ENCODE measurements at regions not wholly inside any gene's neighbourhood (a gene's known extent, or its start where the extent isn't known, plus 50 kb on each side); places are given as distances from the start of the nearest gene placed in this dataset.
"Not testable (repeated sequence)": the region's sequence is repeated elsewhere in the genome, so short reads cannot be mapped to it uniquely, and the experiment has no call there.

DNA sequence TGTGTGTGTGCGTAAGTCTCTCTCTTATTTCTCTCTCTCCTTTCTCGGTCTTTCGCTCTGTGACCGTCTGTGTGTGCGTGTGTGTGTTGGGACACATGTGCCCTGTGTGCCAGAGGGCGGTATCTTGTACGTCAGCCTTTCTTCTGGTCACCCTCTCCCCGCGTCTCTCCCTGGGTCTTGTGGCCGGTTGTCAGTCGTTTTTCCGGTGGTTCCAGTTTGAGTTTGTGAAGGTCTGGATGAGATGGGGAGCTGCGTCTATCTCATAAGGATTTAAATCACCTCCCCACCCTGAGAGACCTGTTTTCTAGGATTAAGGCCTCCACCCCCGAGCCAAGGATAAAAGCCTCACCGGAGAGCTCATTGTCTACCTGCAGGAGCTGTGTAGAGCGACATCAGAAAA, 295.5 kb upstream of the ZNF337 start:
- H3K4me1 Mint-ChIP-seq (ENCODE audit: low read depth): no peaks in the 10 kb centered on the region
- H3K27ac Mint-ChIP-seq: no peak overlapping the region
- H3K27me3 Mint-ChIP-seq: no peaks in the 10 kb centered on the region
- no peak overlapping the region for H3K4me3 Mint-ChIP-seq
- H3K36me3 Mint-ChIP-seq: peaks cover 2% of the 10 kb centered on the region
- no peaks in the 10 kb centered on the region for H3K9me3 Mint-ChIP-seq (ENCODE audit: low read depth)

DNA sequence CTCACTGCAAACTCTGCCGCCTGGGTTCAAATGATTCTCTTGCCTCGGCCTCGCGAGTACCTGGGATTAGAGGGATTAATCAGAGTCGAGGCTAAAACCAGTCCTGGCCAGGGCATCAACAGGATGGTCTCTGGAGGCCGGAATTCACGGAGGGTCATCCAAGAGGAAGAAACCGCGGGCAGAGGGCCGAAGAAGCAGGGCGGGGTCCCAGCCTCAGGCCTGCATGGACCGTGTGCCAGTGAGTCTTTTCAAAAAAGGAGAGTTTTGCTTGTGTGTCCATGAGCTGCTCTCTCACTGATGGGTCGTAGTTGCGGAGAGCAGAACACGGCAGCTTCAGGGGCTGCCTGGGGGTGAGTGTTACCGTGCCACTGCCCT, 295.1 kb upstream of the ZNF337 start:
- no peak overlapping the region for H3K4me3 Mint-ChIP-seq
- H3K27ac Mint-ChIP-seq: no peak overlapping the region
- H3K36me3 Mint-ChIP-seq: peaks cover 2% of the 10 kb centered on the region
- H3K4me1 Mint-ChIP-seq (ENCODE audit: low read depth): peaks cover 2% of the 10 kb centered on the region
- no peaks in the 10 kb centered on the region for H3K27me3 Mint-ChIP-seq
- no peaks in the 10 kb centered on the region for H3K9me3 Mint-ChIP-seq (ENCODE audit: low read depth)

DNA sequence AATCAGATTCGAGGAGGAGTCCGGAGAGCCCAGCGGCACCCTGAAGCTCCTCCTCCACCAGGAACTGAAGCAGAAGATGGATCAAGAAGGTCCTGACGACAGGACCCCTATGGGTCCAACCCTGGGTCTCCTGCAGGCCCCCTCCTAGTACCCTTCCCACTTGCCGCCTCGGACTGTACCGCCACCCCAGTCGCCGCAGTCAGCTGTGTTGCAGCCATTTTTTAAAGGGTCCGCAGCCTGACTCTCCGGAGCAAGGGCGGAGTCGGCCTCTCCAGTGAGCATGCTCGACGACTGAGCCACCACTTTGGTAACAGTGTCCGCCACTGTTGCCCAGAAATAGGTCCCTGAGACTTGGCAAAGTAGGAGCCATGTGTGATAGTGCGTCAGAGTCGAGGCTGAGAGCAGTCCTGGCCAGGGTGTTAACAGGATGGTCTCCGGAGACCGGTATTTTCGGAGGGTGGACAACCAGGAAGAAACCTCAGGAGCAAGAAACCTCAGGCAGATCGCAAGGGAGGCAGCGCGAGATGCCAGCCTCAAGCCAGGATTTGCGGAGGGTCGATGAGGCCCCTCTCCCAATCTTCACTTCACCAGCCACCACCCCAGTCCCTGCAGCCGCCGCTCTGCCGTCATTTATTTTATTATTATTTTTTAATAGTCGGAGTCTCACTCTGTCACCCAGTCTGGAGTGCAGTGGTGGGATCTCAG, 294.6 kb upstream of the ZNF337 start:
- H3K27me3 Mint-ChIP-seq: no peaks in the 10 kb centered on the region
- H3K4me1 Mint-ChIP-seq (ENCODE audit: low read depth): peaks cover 4% of the 10 kb centered on the region
- H3K4me3 Mint-ChIP-seq: no peak overlapping the region
- no peaks in the 10 kb centered on the region for H3K9me3 Mint-ChIP-seq (ENCODE audit: low read depth)
- no peak overlapping the region for H3K27ac Mint-ChIP-seq
- peaks cover 2% of the 10 kb centered on the region for H3K36me3 Mint-ChIP-seq

DNA sequence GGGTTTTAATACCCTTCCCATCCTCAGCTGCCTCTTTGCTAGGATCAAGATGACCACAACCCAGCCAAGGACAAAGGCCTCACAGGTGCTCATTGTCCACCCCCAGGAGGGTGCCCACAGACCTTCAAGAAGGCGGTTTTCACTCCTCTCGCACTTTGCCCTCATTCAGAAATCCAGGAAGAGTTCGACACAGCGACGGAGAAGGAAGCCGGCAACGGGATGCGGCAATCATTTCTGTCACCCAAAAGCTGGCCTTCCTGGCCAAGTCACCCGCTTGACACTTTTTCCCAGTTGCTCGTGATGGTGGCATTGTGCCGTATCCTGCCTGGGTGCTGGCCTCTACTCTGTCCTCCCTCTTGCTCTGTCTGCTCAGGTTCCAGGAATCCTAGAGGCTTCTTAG, 293.0 kb upstream of the ZNF337 start:
- not testable (repeated sequence) for H3K36me3 Mint-ChIP-seq; H3K9me3 Mint-ChIP-seq (ENCODE audit: low read depth); H3K4me3 Mint-ChIP-seq; H3K27ac Mint-ChIP-seq; H3K4me1 Mint-ChIP-seq (ENCODE audit: low read depth); H3K27me3 Mint-ChIP-seq

DNA sequence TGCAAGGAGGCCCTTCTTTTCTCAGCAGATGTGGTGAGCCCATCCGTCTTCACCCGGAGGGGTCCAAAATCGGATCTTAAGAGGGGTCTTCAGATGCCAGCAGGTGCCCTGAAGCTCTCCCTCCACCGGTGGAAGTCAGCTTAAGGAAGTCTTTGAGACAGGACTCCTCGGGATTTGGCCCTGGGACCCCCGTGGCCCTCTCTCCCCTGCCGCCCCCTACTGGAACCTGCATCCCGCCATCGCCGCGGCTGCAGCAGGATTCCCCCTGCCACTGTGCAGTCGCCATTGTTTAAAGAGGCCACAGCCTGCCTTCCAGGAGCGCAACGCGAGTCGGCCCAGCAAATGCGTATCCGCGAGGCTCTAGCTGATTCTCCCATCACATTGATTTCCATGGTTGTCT, 292.5 kb upstream of the ZNF337 start:
- no peaks in the 10 kb centered on the region for H3K27me3 Mint-ChIP-seq
- peaks cover 6% of the 10 kb centered on the region for H3K4me1 Mint-ChIP-seq (ENCODE audit: low read depth)
- peaks cover 2% of the 10 kb centered on the region for H3K36me3 Mint-ChIP-seq
- H3K4me3 Mint-ChIP-seq: no peak overlapping the region
- no peaks in the 10 kb centered on the region for H3K9me3 Mint-ChIP-seq (ENCODE audit: low read depth)
- no peak overlapping the region for H3K27ac Mint-ChIP-seq

DNA sequence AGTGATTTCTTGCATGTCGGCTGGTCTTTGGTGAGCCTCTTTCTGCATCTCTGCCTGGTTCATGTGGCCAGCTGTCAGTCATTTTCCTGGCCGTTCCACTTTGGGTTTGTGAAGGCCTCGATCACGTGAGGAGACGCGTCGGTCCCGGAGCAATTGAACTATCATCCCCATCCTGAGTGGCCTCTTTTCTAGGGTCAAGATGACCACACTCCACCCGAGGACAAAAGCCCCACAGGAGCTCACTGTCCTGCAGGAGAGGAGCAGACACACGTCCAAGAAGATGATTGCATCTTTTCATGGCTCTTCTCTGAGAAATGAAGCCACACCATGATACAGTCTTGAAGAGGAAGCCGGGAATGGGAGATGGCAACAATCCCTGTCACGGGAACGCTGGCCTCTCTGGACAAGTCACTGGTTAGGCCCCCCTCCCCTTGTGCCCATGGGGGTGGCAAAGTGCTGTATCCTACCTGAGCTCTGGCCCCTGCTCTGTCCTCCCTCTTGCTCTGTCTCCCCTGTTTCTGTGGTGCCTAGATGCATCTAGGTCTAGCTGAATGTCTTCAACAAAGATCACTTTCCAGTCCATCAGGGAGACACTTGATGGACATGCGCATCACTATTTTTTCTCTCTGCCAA, 291.4 kb upstream of the ZNF337 start:
- not testable (repeated sequence) for H3K36me3 Mint-ChIP-seq; H3K27me3 Mint-ChIP-seq; H3K9me3 Mint-ChIP-seq (ENCODE audit: low read depth); H3K27ac Mint-ChIP-seq; H3K4me1 Mint-ChIP-seq (ENCODE audit: low read depth)
- peak overlapping the region; percentile 76 for H3K4me3 Mint-ChIP-seq

DNA sequence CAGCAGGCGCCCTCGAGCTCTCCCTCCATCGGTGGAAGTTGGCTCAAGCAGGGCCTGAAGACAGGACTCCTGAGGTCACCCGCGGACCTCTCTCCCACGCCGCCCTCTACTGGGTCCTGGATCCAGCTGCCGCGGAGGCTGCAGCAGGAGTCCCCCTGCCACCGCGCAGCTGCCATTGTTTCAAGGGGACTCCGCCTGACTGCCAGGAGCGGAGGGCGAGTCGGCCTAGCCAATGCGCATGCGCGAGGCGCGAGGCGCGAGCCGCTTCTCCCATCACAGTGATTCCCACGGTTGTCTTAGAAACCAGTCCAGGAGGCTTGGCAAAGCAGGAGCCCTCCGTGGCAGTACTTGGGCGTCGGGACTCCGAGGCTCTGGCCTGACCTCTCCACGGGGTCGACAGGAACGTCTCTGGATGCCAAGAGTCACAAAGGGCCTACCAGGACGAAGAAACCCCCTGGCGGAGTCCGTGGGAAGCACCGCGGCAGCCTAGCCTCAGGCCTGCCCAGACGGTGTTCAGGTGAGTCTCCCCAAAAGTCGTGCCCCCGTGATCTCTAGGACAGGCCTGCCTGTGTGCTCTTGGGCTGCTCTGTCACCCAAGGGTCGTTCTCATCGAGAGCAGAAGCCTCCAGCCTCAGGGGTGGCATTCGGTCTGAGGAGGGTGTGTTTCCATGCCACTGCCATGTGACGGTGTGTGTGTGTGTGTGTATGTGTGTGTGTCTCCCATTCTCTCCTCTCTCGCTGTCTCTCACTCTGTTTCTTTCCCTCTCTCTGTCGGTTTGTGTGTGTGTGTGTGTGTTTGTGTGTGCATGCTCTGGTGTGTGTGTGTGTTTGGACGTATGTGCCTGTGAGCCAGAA, 290.6 kb upstream of the ZNF337 start:
- H3K9me3 Mint-ChIP-seq (ENCODE audit: low read depth): no peaks in the 10 kb centered on the region
- H3K27me3 Mint-ChIP-seq: no peaks in the 10 kb centered on the region
- no peak overlapping the region for H3K27ac Mint-ChIP-seq
- H3K36me3 Mint-ChIP-seq: no peaks in the 10 kb centered on the region
- peaks cover 11% of the 10 kb centered on the region for H3K4me1 Mint-ChIP-seq (ENCODE audit: low read depth)
- H3K4me3 Mint-ChIP-seq: peak overlapping the region; percentile 76

DNA sequence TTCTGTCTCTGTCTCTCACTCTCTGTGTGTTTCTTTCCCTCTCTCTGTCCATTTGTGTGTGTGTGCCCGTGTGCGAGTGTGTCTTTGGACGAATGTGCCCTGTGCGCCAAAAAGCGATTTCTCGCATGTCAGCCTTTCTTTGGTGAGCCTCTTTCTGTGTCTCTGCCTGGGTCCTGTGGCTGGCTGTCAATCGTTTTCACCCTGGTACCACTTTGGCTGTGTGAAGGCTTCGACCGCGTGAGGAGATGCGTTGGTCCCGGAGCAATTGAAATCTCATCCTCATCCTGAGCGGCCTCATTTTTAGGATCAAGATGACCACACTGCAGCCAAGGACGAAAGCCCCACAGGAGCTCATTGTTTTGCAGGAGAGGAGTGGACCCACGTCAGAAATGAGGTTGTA, 288.9 kb upstream of the ZNF337 start:
- Mint-ChIP-seq H3K4me3 (peak overlapping the region; percentile 79), H3K27ac (no peak overlapping the region), H3K36me3 (no peaks in the 10 kb centered on the region), H3K4me1 (ENCODE audit: low read depth) (peaks cover 11% of the 10 kb centered on the region), H3K27me3 (no peaks in the 10 kb centered on the region), H3K9me3 (ENCODE audit: low read depth) (no peaks in the 10 kb centered on the region)

DNA sequence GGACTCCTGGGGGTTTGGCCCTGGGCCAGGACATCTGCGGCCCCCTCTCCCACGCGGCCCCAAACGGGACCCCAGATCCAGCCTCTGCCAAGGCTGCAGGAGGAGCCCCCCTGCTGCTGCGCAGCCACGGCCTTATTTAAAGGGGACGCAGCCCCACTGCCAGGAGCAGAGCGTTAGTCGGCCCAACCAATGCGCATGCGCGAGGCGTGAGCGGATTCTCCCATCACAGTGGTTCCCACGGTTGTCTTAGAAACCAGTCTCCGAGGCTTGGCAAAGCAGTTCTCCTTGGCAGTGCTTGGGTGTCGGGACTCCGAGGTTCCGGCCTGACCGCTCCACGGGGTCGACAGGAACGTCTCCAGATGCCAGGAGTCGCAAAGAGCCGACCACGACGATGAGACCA, 288.3 kb upstream of the ZNF337 start:
- Mint-ChIP-seq H3K4me3 (no peak overlapping the region), H3K27me3 (no peaks in the 10 kb centered on the region), H3K36me3 (no peaks in the 10 kb centered on the region), H3K27ac (no peak overlapping the region), H3K4me1 (ENCODE audit: low read depth) (peaks cover 12% of the 10 kb centered on the region), H3K9me3 (ENCODE audit: low read depth) (no peaks in the 10 kb centered on the region)

DNA sequence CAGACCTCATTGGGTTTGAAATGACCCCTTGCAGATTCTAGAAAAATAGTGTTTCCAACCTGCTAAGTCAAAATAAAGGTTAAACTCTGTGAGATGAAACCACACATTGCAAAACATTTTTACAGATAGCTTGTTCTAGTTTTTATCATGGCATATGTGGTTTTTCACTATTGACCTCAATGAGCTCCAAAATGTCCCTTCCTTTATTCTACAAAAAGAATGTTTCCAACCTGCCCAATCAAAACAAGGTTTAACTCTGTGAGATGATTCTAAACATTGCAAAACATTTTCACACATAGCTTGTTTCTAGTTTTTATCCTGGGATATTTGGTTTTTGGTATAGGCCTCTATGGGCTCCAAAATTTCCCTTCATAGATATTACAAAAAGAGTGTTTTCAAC, 286.0 kb upstream of the ZNF337 start:
- not testable (repeated sequence) for H3K27me3 Mint-ChIP-seq; H3K4me3 Mint-ChIP-seq; H3K36me3 Mint-ChIP-seq; H3K9me3 Mint-ChIP-seq (ENCODE audit: low read depth); H3K27ac Mint-ChIP-seq
- peaks cover 12% of the 10 kb centered on the region for H3K4me1 Mint-ChIP-seq (ENCODE audit: low read depth)

DNA sequence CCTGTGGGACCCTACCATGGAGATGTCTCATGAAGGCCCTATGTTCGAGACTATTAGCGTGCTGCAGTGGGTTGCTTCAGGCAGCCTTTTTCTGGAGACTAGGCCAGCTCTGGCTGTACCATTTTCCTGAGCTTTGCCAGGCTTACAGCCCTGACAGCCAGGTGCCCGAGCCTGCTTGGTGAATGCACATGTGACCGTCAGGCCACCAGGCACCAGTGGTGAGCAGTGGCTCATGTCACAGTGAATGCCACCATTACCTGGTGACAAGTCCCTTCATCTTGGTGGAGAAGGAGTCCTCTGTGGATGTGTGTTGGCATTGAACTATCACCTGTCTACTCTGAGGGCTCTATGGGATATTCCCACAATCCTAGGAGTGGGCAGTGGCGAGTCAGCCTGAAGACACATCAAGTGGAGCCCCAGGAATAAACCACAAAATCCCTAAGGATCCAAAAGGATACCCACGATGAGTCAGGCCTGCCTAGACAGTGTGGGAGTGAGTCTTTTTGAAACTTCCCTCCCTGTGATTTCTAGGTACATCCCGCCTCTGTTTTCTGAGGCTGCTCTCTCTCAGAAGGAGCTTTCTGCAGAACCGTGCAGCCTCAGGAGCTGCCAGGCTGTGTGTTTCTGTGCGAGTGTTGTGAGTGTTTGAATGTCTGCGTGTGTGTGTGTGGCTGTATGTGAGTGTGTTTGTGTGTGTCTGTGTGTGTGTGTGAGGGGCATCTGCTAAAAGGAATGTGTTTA, 282.0 kb upstream of the ZNF337 start:
- H3K27ac Mint-ChIP-seq; H3K27me3 Mint-ChIP-seq; H3K4me3 Mint-ChIP-seq; H3K9me3 Mint-ChIP-seq (ENCODE audit: low read depth); H3K4me1 Mint-ChIP-seq (ENCODE audit: low read depth); H3K36me3 Mint-ChIP-seq: not testable (repeated sequence)

DNA sequence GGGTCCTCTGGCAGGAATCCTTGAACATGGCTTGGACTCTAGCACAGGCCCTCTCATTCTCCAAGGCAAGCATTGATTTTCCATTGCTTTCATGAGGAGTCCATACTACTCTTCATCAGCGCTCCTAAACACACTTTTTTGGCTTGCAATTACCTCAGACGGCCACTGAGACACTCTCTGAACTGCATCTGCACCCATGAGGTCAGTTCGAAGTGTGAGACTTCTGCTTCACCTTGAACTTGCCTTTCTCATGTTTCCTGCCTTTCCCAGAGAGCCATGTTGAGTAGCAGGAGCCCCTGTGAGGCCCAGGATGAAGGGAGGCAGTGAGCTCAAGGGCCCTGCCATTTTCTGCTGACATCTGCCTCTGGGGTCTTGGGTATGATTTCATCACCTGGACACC, 279.2 kb upstream of the ZNF337 start:
- not testable (repeated sequence) for H3K9me3 Mint-ChIP-seq (ENCODE audit: low read depth); H3K27ac Mint-ChIP-seq; H3K27me3 Mint-ChIP-seq; H3K4me1 Mint-ChIP-seq (ENCODE audit: low read depth); H3K36me3 Mint-ChIP-seq; H3K4me3 Mint-ChIP-seq

DNA sequence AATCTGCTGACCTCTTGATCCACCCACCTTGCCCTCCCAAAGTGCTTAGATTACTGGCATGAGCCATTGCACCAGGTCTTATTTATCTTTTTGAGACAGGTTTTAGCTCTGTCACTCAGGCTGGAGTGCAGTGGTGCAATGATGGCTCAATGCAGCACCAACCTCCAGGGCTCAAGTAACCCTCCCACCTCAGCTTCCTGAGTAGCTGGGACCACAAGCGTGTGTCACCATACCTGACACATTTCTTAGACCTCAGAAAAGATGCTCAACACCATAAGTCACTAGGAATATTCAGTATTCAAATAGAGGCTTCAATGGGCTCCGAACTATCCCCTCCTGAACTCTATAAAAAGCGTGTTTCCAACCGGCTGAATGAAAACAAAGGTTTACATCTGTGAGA, 268.6 kb upstream of the ZNF337 start:
- not testable (repeated sequence) for H3K4me1 Mint-ChIP-seq (ENCODE audit: low read depth); H3K9me3 Mint-ChIP-seq (ENCODE audit: low read depth); H3K27me3 Mint-ChIP-seq; H3K27ac Mint-ChIP-seq; H3K4me3 Mint-ChIP-seq; H3K36me3 Mint-ChIP-seq

DNA sequence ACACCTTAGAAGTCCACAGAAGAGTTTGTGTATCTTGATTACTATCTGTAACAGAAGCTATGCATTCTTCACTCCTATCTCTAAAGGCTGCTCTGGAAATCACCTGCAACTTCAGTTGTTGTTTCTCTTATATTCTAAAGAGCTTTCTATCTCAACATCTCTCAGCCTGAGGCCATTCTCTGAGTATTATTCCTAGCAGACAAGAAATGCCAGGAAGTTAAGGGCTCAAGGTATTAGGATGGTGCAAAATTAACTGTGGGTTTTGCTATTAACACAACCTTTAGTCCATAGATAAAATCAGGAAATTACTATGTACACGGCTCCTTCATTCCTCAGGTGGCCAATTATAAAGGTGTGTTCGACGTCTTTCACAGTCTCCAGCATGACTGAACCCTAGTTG, 257.2 kb upstream of the ZNF337 start:
- not testable (repeated sequence) for H3K27ac Mint-ChIP-seq; H3K4me1 Mint-ChIP-seq (ENCODE audit: low read depth); H3K4me3 Mint-ChIP-seq; H3K27me3 Mint-ChIP-seq; H3K36me3 Mint-ChIP-seq; H3K9me3 Mint-ChIP-seq (ENCODE audit: low read depth)

DNA sequence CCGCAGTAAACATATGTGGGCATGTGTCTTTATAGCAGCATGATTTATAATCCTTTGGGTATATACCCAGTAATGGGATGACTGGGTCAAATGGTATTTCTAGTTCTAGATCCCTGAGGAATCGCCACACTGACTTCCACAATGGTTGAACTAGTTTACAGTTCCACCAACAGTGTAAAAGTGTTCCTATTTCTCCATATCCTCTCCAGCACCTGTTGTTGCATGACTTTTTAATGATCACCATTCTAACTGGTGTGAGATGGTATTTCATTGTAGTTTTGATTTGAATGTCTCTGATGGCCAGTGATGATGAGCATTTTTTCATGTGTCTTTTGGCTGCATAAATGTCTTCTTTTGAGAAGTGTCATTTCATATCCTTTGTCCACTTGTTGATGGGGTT, 238.6 kb upstream of the ZNF337 start:
- not testable (repeated sequence) for H3K36me3 Mint-ChIP-seq; H3K27me3 Mint-ChIP-seq; H3K4me3 Mint-ChIP-seq; H3K4me1 Mint-ChIP-seq (ENCODE audit: low read depth); H3K9me3 Mint-ChIP-seq (ENCODE audit: low read depth); H3K27ac Mint-ChIP-seq

Data from activated naive CD8-positive, alpha-beta T cell (primary cell).